ENCODE measurements at regions not wholly inside any gene's neighbourhood (a gene's known extent, or its start where the extent isn't known, plus 50 kb on each side); places are given as distances from the start of the nearest gene placed in this dataset.

GRCh38 chr1:83691953-83692500, 306.9 kb downstream of the TTLL7 start:
- TF ChIP-seq CTCF (IDR thresholded peaks at IDR 0.05), result no peak
- no peak for TF ChIP-seq POLR2A (IDR thresholded peaks at IDR 0.05)

Data from right lobe of liver (tissue), 4 donors.